Upper lobe of left lung (tissue), 4 donors: ENCODE measurements at regions not wholly inside any gene's neighbourhood (a gene's known extent, or its start where the extent isn't known, plus 50 kb on each side); places are given as distances from the start of the nearest gene placed in this dataset.

Experiments
- CTCF ChIP-seq, 6 experiments: fragments of 450-650 bp in 4 of 6; fragments of 200-600 bp in 2 of 6; sonication (generic) in 2 of 6; IDR thresholded peaks; one replicate each; pipeline ENCODE4 v1.5.1; 2016 to 2019; ENCODE audit warnings: antibody characterized with exemption in 6 of 6
- POLR2A ChIP-seq, 4 donors: fragments of 450-650 bp; IDR thresholded peaks; one replicate each; pipeline ENCODE4 v1.5.1; 2016 to 2017; ENCODE audit warnings: antibody characterized with exemption in 4 of 4, mild to moderate bottlenecking in 2 of 4

- TF ChIP-seq CTCF (IDR thresholded peaks at IDR 0.05) (no peak), POLR2A (IDR thresholded peaks at IDR 0.05) (no peak)
Measured at GRCh38 chr5:135219868-135220267, 179.2 kb downstream of the MACROH2A1 start.
